Trophoblast cell (in vitro differentiated cells and primary cell): ENCODE measurements at regions not wholly inside any gene's neighbourhood (a gene's known extent, or its start where the extent isn't known, plus 50 kb on each side); places are given as distances from the start of the nearest gene placed in this dataset.

Source experiments
- DNase-seq, 2 donors: peaks; one replicate each; pipeline ENCODE4 v3.0.0-alpha.2; 2016
- H2AFZ ChIP-seq: 2 replicates; pipeline ENCODE4 v1.6.1; 2013; ENCODE audit warnings: low read length, moderate library complexity, mild to moderate bottlenecking; ENCODE audit not compliant: insufficient read depth, poor library complexity
- H2AK5ac ChIP-seq: 2 replicates; pipeline ENCODE4 v1.6.1; 2013; ENCODE audit warnings: mild to moderate bottlenecking, low read length
- H2BK120ac ChIP-seq: 2 replicates; pipeline ENCODE4 v1.6.1; 2013; ENCODE audit warnings: low read length, mild to moderate bottlenecking, moderate library complexity; ENCODE audit not compliant: insufficient read depth, poor library complexity
- H2BK12ac ChIP-seq: 2 replicates; pipeline ENCODE4 v1.6.1; 2013; ENCODE audit warnings: mild to moderate bottlenecking, low read length, moderate library complexity
- H2BK5ac ChIP-seq: 2 replicates; pipeline ENCODE4 v1.6.1; 2013; ENCODE audit warnings: low read length, low read depth, moderate library complexity, mild to moderate bottlenecking; ENCODE audit not compliant: poor library complexity
- H3K14ac ChIP-seq: 2 replicates; pipeline ENCODE4 v1.6.1; 2013; ENCODE audit warnings: mild to moderate bottlenecking, low read length
- H3K18ac ChIP-seq: 2 replicates; pipeline ENCODE4 v1.6.1; 2013; ENCODE audit warnings: mild to moderate bottlenecking, low read length
- H3K23ac ChIP-seq: 2 replicates; pipeline ENCODE4 v1.6.1; 2013; ENCODE audit warnings: low read length
- H3K27ac ChIP-seq: 2 replicates; pipeline ENCODE4 v1.5.1; 2013; ENCODE audit warnings: low read depth, mild to moderate bottlenecking, inconsistent platforms, low read length, moderate library complexity
- H3K27me3 ChIP-seq: 2 replicates; pipeline ENCODE4 v1.6.1; 2013; ENCODE audit warnings: inconsistent platforms, mild to moderate bottlenecking, low read length, moderate library complexity; ENCODE audit not compliant: insufficient read depth
- H3K36me3 ChIP-seq, 2 experiments: 1 replicate in 1 of 2; 2 replicates in 1 of 2; pipeline ENCODE4 v1.6.1; 2013; ENCODE audit warnings: low read length in 2 of 2, mild to moderate bottlenecking in 2 of 2, moderate library complexity in 1 of 2; ENCODE audit not compliant: insufficient read depth in 2 of 2, control insufficient read depth in 1 of 2
- H3K4ac ChIP-seq: 2 replicates; pipeline ENCODE4 v1.6.1; 2013; ENCODE audit warnings: low read depth, mild to moderate bottlenecking, low read length, moderate library complexity
- H3K4me1 ChIP-seq, 2 experiments: 1 replicate in 1 of 2; 2 replicates in 1 of 2; pipeline ENCODE4 v1.6.1; 2013; ENCODE audit warnings: low read length in 2 of 2, mild to moderate bottlenecking in 2 of 2, moderate library complexity in 1 of 2; ENCODE audit not compliant: insufficient read depth in 2 of 2, control insufficient read depth in 1 of 2
- H3K4me2 ChIP-seq: 2 replicates; pipeline ENCODE4 v1.6.1; 2013; ENCODE audit warnings: inconsistent platforms, mild to moderate bottlenecking, low read length, moderate library complexity
- H3K4me3 ChIP-seq: 2 replicates; pipeline ENCODE4 v1.5.1; 2013; ENCODE audit warnings: mild to moderate bottlenecking, low read depth, low read length, inconsistent platforms
- H3K79me1 ChIP-seq: one replicate; pipeline ENCODE4 v1.6.1; 2013; ENCODE audit warnings: low read length
- H3K79me2 ChIP-seq: 2 replicates; pipeline ENCODE4 v1.6.1; 2013; ENCODE audit warnings: low read length, mild to moderate bottlenecking; ENCODE audit not compliant: control insufficient read depth, insufficient read depth, poor library complexity
- H3K9ac ChIP-seq: 2 replicates; pipeline ENCODE4 v1.6.1; 2013; ENCODE audit warnings: mild to moderate bottlenecking, low read length
- H3K9me3 ChIP-seq: 2 replicates; pipeline ENCODE4 v1.6.1; 2013; ENCODE audit warnings: low read depth, mild to moderate bottlenecking, control low read depth, inconsistent platforms, low read length; ENCODE audit not compliant: insufficient read depth
- H4K12ac ChIP-seq: 2 replicates; pipeline ENCODE4 v1.6.1; 2013; ENCODE audit warnings: low read depth, mild to moderate bottlenecking, low read length, moderate library complexity
- H4K8ac ChIP-seq: 2 replicates; pipeline ENCODE4 v1.6.1; 2013; ENCODE audit warnings: low read depth, mild to moderate bottlenecking, low read length, moderate library complexity
- H4K91ac ChIP-seq: one replicate; pipeline ENCODE4 v1.6.1; 2013; ENCODE audit warnings: low read depth, mild to moderate bottlenecking, low read length, moderate library complexity
- WGBS: extraction: QIAGEN DNeasy Blood & Tissue Kit; methylation state at CpG from one replicate; pipeline ENCODE4 v1.1.7; 2013; ENCODE audit warnings: missing lambda C conversion rate; ENCODE audit not compliant: insufficient read length, insufficient coverage; ENCODE audit errors: extremely low coverage; 5-methylcytosine and 5-hydroxymethylcytosine counted together

DNA sequence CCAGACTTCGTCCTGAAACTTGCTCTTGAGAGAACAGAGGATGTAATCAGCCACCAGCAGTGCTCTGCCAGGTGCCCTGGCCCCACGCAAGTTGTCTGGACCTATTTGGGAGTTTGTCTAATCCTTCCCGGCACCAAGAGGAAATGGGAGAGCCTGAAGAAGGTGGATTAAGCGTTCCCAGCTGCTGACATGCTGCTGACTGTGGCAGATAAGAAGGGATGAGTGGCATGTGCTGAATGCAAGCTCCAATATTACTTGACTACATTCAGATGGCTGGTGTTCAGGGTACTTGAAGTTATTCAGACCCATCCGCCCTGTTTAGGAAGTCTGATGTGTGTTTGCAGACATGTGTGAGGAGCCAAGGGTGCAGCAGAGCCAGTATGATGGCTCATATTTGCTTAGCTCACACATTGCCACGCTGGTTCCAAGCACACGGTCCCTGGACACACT, 440.6 kb upstream of the CCDC196 start:
- Histone ChIP-seq H4K8ac (no peak overlapping the region), H3K23ac (no peak overlapping the region), H3K9me3 (no peaks in the 10 kb centered on the region), H3K27me3 (no peaks in the 10 kb centered on the region), H3K4me2 (no peak overlapping the region), H2BK12ac (no peak overlapping the region), H3K4me3 (no peak overlapping the region), H2AK5ac (no peak overlapping the region), H4K91ac (no peak overlapping the region), H3K36me3 (no peaks in the 10 kb centered on the region), H3K27ac (no peak overlapping the region), H3K18ac (no peak overlapping the region), H2BK120ac (no peak overlapping the region), H3K79me1 (no peaks in the 10 kb centered on the region), H3K79me2 (no peaks in the 10 kb centered on the region), H2BK5ac (no peak overlapping the region), H2AFZ (no peak overlapping the region), H3K9ac (no peak overlapping the region), H3K4ac (no peak overlapping the region), H3K4me1 (peaks cover 2 to 6% of the 10 kb centered on the region in 2 experiments), H3K14ac (no peak overlapping the region), H4K12ac (no peak overlapping the region)
- WGBS: no CpG with 5 or more reads among the region's 7 CpGs
- DNase-seq: peak; percentile 19 to 63

DNA sequence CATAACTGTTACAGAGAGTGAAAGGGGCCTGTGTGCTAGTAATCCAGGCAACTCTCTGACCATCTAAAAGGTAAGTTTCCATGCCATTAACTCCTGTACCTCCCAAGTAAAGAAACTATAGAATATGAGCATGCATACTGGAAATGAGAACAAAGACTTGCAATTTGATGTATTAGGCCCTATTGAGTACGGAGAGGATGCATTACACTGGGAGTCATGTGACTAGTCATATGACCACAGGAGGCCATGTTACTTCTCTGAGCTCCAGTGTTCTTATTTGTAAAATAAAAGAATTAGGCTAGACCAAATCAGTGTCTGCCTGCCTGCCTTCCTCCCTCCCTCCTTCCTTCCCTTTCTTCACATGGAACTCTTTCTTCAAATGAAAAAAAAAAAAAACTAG, 440.1 kb upstream of the CCDC196 start:
- no CpG with 5 or more reads among the region's 1 CpG for WGBS

DNA sequence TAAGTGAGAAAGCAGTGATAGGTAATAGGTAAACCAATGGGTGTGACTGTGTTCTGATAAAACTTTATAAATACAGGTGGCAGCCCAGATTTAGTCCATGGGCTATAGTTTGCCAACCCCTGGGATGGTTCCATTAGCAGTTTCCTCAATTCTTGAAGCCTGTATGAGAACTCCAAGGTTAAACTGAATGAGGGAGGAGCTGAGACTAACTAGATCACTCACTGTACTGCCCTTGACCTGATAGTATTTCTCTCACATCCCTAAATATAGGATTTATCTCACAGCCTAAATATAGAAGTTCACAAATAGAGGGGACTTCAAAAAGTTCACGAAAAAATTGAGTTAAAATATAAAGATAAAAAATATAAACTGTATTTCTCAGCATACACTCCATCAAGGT, 439.6 kb upstream of the CCDC196 start:
- no peaks in the 10 kb centered on the region for H3K36me3 ChIP-seq
- no peaks in the 10 kb centered on the region for H3K27me3 ChIP-seq
- WGBS: no CpG with 5 or more reads among the region's 1 CpG
- H2BK120ac ChIP-seq: no peak overlapping the region
- no peaks in the 10 kb centered on the region for H3K9me3 ChIP-seq
- no peak overlapping the region for H2AK5ac ChIP-seq
- H3K4me1 ChIP-seq: peaks cover 2 to 6% of the 10 kb centered on the region in 2 experiments
- no peak overlapping the region for H3K18ac ChIP-seq
- no peak overlapping the region for H3K4ac ChIP-seq
- no peaks in the 10 kb centered on the region for H3K79me1 ChIP-seq
- no peak overlapping the region for H2BK5ac ChIP-seq
- H3K27ac ChIP-seq: no peak overlapping the region
- DNase-seq: no peak
- no peak overlapping the region for H3K4me3 ChIP-seq
- no peak overlapping the region for H3K4me2 ChIP-seq
- no peak overlapping the region for H3K14ac ChIP-seq
- no peak overlapping the region for H2BK12ac ChIP-seq
- no peak overlapping the region for H4K8ac ChIP-seq
- H2AFZ ChIP-seq: no peak overlapping the region
- no peaks in the 10 kb centered on the region for H3K79me2 ChIP-seq
- no peak overlapping the region for H4K91ac ChIP-seq
- H4K12ac ChIP-seq: no peak overlapping the region
- H3K23ac ChIP-seq: no peak overlapping the region
- H3K9ac ChIP-seq: no peak overlapping the region

More for the DNA sequence above, 440.1 kb upstream of the CCDC196 start:
- Histone ChIP-seq H3K23ac (no peak overlapping the region), H3K79me1 (no peaks in the 10 kb centered on the region), H3K18ac (no peak overlapping the region), H3K4ac (no peak overlapping the region), H2AFZ (no peak overlapping the region), H4K8ac (no peak overlapping the region), H2AK5ac (no peak overlapping the region), H2BK120ac (no peak overlapping the region), H3K36me3 (no peaks in the 10 kb centered on the region), H3K27ac (no peak overlapping the region), H3K9ac (no peak overlapping the region), H2BK12ac (no peak overlapping the region), H3K79me2 (no peaks in the 10 kb centered on the region), H3K14ac (no peak overlapping the region), H4K91ac (no peak overlapping the region), H3K4me1 (peaks cover 2 to 6% of the 10 kb centered on the region in 2 experiments), H3K9me3 (no peaks in the 10 kb centered on the region), H4K12ac (no peak overlapping the region), H3K27me3 (no peaks in the 10 kb centered on the region), H2BK5ac (no peak overlapping the region), H3K4me3 (no peak overlapping the region), H3K4me2 (no peak overlapping the region)
- DNase-seq: no peak

DNA sequence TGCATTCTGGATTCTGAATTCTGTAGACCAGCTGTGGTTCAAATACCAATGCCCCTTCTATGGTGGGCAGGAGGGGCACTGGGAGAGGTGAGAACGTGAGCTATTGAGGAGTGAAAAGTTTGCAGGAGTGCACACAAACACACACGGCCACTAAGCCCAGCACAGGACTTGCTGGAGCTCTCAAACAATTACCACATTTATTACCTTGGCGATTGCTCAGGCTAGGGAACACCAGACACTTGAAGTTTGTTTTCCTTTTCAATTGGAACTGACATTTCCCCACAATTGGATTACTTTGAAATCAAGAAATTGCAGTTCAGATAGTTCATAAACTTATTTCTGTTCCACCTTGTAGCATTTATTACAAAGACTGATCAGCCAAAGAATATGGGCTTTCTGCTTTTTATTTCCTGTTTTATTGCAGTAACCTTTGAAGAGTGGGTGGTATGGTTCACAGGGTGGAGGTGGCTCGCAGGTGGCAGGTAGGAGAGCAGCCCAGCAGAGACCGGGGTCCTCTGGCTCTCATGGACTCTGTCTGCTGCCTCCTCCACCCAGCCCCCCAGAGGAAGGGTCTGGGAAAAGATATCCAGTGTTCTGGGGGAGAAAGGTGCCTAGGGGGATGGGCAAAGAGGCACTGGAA, 429.8 kb upstream of the CCDC196 start:
- DNase-seq: no peak
- WGBS: no CpG with 5 or more reads among the region's 5 CpGs
- no peaks in the 10 kb centered on the region for H3K27me3 ChIP-seq
- H2BK5ac ChIP-seq: no peak overlapping the region
- no peak overlapping the region for H3K4me3 ChIP-seq
- H3K4ac ChIP-seq: no peak overlapping the region
- H3K4me2 ChIP-seq: no peak overlapping the region
- H2AK5ac ChIP-seq: no peak overlapping the region
- no peak overlapping the region for H3K23ac ChIP-seq
- H3K27ac ChIP-seq: no peak overlapping the region
- H3K18ac ChIP-seq: no peak overlapping the region
- H3K36me3 ChIP-seq: no peaks in the 10 kb centered on the region
- no peak overlapping the region for H2BK120ac ChIP-seq
- no peak overlapping the region for H3K14ac ChIP-seq
- peaks cover 2% of the 10 kb centered on the region for H3K9me3 ChIP-seq
- no peaks in the 10 kb centered on the region for H3K4me1 ChIP-seq
- no peak overlapping the region for H3K9ac ChIP-seq
- no peak overlapping the region for H4K8ac ChIP-seq
- no peak overlapping the region for H4K91ac ChIP-seq
- H2AFZ ChIP-seq: no peak overlapping the region
- no peaks in the 10 kb centered on the region for H3K79me2 ChIP-seq
- H4K12ac ChIP-seq: no peak overlapping the region
- H2BK12ac ChIP-seq: no peak overlapping the region
- H3K79me1 ChIP-seq: no peaks in the 10 kb centered on the region
